OCI-LY1 (cell line): ENCODE measurements at regions not wholly inside any gene's neighbourhood (a gene's known extent, or its start where the extent isn't known, plus 50 kb on each side); places are given as distances from the start of the nearest gene placed in this dataset.

ENCODE experiments used
- CTCF ChIP-seq: fragments of 200-600 bp; sonication (generic), shearing (Covaris generic); IDR thresholded peaks from 2 replicates; pipeline ENCODE4 v1.5.1; 2017; ENCODE audit warnings: mild to moderate bottlenecking, antibody characterized with exemption, low read length, moderate library complexity, mixed read lengths
- EZH2 ChIP-seq: fragments of 200-600 bp; sonication (generic), shearing (Covaris generic); IDR thresholded peaks from 2 replicates; pipeline ENCODE4 v1.8.0; 2017; ENCODE audit warnings: borderline replicate concordance, mixed run types, mild to moderate bottlenecking, antibody characterized with exemption, low read length, moderate library complexity, mixed read lengths

- TF ChIP-seq EZH2 (no peak), CTCF (no peak)
These were observed 57.2 kb upstream of the CNR1 start for GRCh38 chr6:88223298-88223697.
